ENCODE measurements at regions not wholly inside any gene's neighbourhood (a gene's known extent, or its start where the extent isn't known, plus 50 kb on each side); places are given as distances from the start of the nearest gene placed in this dataset.

GRCh38 chr3:134718726-134719125 lies 67.9 kb upstream of the KY start:
- intact Hi-C loops (cut with micrococcal nuclease; ENCODE audit: unreplicated experiment) = no loop called here
- H3K36me3 ChIP-seq (ENCODE audit: insufficient read depth, low read length, poor library complexity, severe bottlenecking) = no peaks in the 10 kb centered on the region
- H3K27ac ChIP-seq (ENCODE audit: low read depth, low read length, poor library complexity, severe bottlenecking) = no peak overlapping the region
- CTCF ChIA-PET = no interaction called here
- POLR2A ChIA-PET (ENCODE audit: low non-redundant PET) = no interaction called here
- DNase-seq (ENCODE audit: low spot score) = no peak
- no peak overlapping the region for H3K4me3 ChIP-seq (ENCODE audit: low read depth, low read length, poor library complexity, severe bottlenecking)
- no TSS peak for BruUV-seq (replicated peaks)
- no peaks in the 10 kb centered on the region for H3K4me1 ChIP-seq (ENCODE audit: insufficient read depth, low read length, poor library complexity, severe bottlenecking)
- H3K27me3 ChIP-seq (replicated peaks; ENCODE audit: insufficient read depth, low read depth, low read length, poor library complexity) = no peaks in the 10 kb centered on the region
- H3K9me3 ChIP-seq (ENCODE audit: low read depth, low read length, poor library complexity, severe bottlenecking) = no peaks in the 10 kb centered on the region
- TF ChIP-seq CTCF (conservative IDR thresholded peaks at IDR 0.05; ENCODE audit: low read depth, low read length) = no peak
- TF ChIP-seq EZH2 (IDR thresholded peaks at IDR 0.05; ENCODE audit: borderline replicate concordance, low read depth, low read length, poor library complexity, severe bottlenecking) = no peak

- no peaks in the 10 kb centered on the region for H3K9me3 ChIP-seq (ENCODE audit: low read depth, low read length, poor library complexity, severe bottlenecking)
- H3K4me1 ChIP-seq (ENCODE audit: insufficient read depth, low read length, poor library complexity, severe bottlenecking) = no peaks in the 10 kb centered on the region
- H3K27me3 ChIP-seq (replicated peaks; ENCODE audit: insufficient read depth, low read depth, low read length, poor library complexity) = no peaks in the 10 kb centered on the region
- DNase-seq (ENCODE audit: low spot score) = no peak
- no peak overlapping the region for H3K27ac ChIP-seq (ENCODE audit: low read depth, low read length, poor library complexity, severe bottlenecking)
- no peak overlapping the region for H3K4me3 ChIP-seq (ENCODE audit: low read depth, low read length, poor library complexity, severe bottlenecking)
- ChIA-PET CTCF (no interaction called here), POLR2A (ENCODE audit: low non-redundant PET) (no interaction called here)
- intact Hi-C loops (cut with micrococcal nuclease; ENCODE audit: unreplicated experiment) = no loop called here
- no TSS peak for BruUV-seq (replicated peaks)
- no peaks in the 10 kb centered on the region for H3K36me3 ChIP-seq (ENCODE audit: insufficient read depth, low read length, poor library complexity, severe bottlenecking)
- TF ChIP-seq CTCF (conservative IDR thresholded peaks at IDR 0.05; ENCODE audit: low read depth, low read length) = no peak
- no peak for TF ChIP-seq EZH2 (IDR thresholded peaks at IDR 0.05; ENCODE audit: borderline replicate concordance, low read depth, low read length, poor library complexity, severe bottlenecking)
Observed at GRCh38 chr3:134721214-134721613, 70.4 kb upstream of the KY start.

GRCh38 chr3:134722969-134723368 lies 72.1 kb upstream of the EPHB1 start:
- Histone ChIP-seq H3K4me1 (ENCODE audit: insufficient read depth, low read length, poor library complexity, severe bottlenecking) (no peaks in the 10 kb centered on the region), H3K9me3 (ENCODE audit: low read depth, low read length, poor library complexity, severe bottlenecking) (no peaks in the 10 kb centered on the region), H3K4me3 (ENCODE audit: low read depth, low read length, poor library complexity, severe bottlenecking) (no peak overlapping the region), H3K27me3 (replicated peaks; ENCODE audit: insufficient read depth, low read depth, low read length, poor library complexity) (no peaks in the 10 kb centered on the region), H3K27ac (ENCODE audit: low read depth, low read length, poor library complexity, severe bottlenecking) (no peak overlapping the region), H3K36me3 (ENCODE audit: insufficient read depth, low read length, poor library complexity, severe bottlenecking) (no peaks in the 10 kb centered on the region)
- CTCF ChIA-PET = no interaction called here
- BruUV-seq (replicated peaks) = no TSS peak
- POLR2A ChIA-PET (ENCODE audit: low non-redundant PET) = no interaction called here
- TF ChIP-seq EZH2 (IDR thresholded peaks at IDR 0.05; ENCODE audit: borderline replicate concordance, low read depth, low read length, poor library complexity, severe bottlenecking) (no peak), CTCF (conservative IDR thresholded peaks at IDR 0.05; ENCODE audit: low read depth, low read length) (no peak)
- intact Hi-C loops (cut with micrococcal nuclease; ENCODE audit: unreplicated experiment) = no loop called here
- no peak for DNase-seq (ENCODE audit: low spot score)

Data from A673 (cell line).